SK-N-SH (cell line): ENCODE measurements at regions not wholly inside any gene's neighbourhood (a gene's known extent, or its start where the extent isn't known, plus 50 kb on each side); places are given as distances from the start of the nearest gene placed in this dataset.

Experiments used
- GABPA ChIP-seq: IDR thresholded peaks from 2 replicates; pipeline ENCODE4 v1.4.0; 2012; ENCODE audit warnings: low read depth, mild to moderate bottlenecking
- REST ChIP-seq: IDR thresholded peaks from 2 replicates; pipeline ENCODE4 v1.6.1; 2012; ENCODE audit warnings: mild to moderate bottlenecking, low read depth, low read length, moderate library complexity

DNA sequence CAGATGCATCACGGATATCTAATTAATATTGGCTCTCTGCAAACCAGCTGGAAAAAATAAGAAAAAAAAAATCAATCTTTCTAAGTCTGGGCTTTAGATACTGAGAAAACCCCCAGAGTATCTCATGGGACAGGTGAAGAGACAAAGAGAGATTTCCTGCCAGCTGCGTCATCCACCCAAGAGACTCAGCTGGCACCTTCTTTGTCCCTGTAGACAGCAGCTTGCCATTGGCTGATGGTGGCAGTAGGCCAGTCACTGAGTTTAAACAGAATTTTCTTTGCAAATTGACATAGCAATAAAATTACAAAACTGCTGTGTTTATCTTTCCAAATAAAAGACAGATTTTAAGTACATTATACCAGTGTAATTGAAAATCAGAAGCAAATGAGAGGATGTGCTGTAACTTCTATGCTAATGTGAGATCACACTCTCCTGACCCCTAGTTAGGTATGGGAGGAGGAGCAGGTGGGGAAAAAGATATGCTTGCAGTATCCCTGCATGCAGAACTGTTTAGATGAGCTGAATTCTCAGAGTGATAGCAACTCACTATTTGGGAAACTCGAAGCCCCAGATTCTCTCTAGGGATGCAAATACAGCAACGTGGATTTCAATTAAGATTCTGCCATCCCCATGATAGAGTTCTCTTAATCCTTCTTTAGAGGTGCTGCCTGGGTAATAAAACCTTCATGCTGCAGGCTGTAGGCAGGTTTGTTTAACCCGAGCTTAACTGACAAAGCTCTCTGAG lies 72.2 kb downstream of the NMUR2 start:
- no peak for TF ChIP-seq REST
- no peak for TF ChIP-seq GABPA
